ENCODE measurements at regions not wholly inside any gene's neighbourhood (a gene's known extent, or its start where the extent isn't known, plus 50 kb on each side); places are given as distances from the start of the nearest gene placed in this dataset.

- ChIA-PET POLR2A (no interaction called here), CTCF (no interaction called here)
- Histone ChIP-seq H3K4me3 (ENCODE audit: low read depth, low read length) (no peak overlapping the region), H3K9me3 (ENCODE audit: control insufficient read depth, insufficient read depth, low read length) (no peaks in the 10 kb centered on the region), H3K27me3 (ENCODE audit: control insufficient read depth, insufficient read depth, low read length) (peaks cover 29% of the 10 kb centered on the region), H3K27ac (ENCODE audit: low read depth, low read length) (no peak overlapping the region)
- TF ChIP-seq CTCF (IDR thresholded peaks at IDR 0.05; ENCODE audit: low read depth, low read length): no peak
- no peak for DNase-seq (ENCODE audit: low read depth, low spot score)
Observed at GRCh38 chr11:45024316-45024715, 73.6 kb upstream of the TP53I11 start.

GRCh38 chr11:45024846-45025588, 74.3 kb upstream of the TP53I11 start:
- POLR2A ChIA-PET: no interaction called here

GRCh38 chr11:45025716-45026492, 75.2 kb upstream of the TP53I11 start:
- Histone ChIP-seq H3K27me3 (ENCODE audit: control insufficient read depth, insufficient read depth, low read length) (peaks cover 28% of the 10 kb centered on the region), H3K9me3 (ENCODE audit: control insufficient read depth, insufficient read depth, low read length) (no peaks in the 10 kb centered on the region), H3K4me3 (ENCODE audit: low read depth, low read length) (no peak overlapping the region), H3K27ac (ENCODE audit: low read depth, low read length) (no peak overlapping the region)
- POLR2A ChIA-PET: no interaction called here
- no peak for DNase-seq (ENCODE audit: low read depth, low spot score)
- CTCF ChIA-PET: no interaction called here
- TF ChIP-seq CTCF (IDR thresholded peaks at IDR 0.05; ENCODE audit: low read depth, low read length): no peak

More at GRCh38 chr11:45024846-45025588, 74.3 kb upstream of the TP53I11 start:
- CTCF ChIA-PET: no interaction called here
- TF ChIP-seq CTCF (IDR thresholded peaks at IDR 0.05; ENCODE audit: low read depth, low read length): no peak
- no peak overlapping the region for H3K27ac ChIP-seq (ENCODE audit: low read depth, low read length)
- H3K4me3 ChIP-seq (ENCODE audit: low read depth, low read length): no peak overlapping the region
- H3K9me3 ChIP-seq (ENCODE audit: control insufficient read depth, insufficient read depth, low read length): no peaks in the 10 kb centered on the region
- no peak for DNase-seq (ENCODE audit: low read depth, low spot score)
- H3K27me3 ChIP-seq (ENCODE audit: control insufficient read depth, insufficient read depth, low read length): peaks cover 28% of the 10 kb centered on the region

GRCh38 chr11:45026835-45027234, 76.2 kb upstream of the TP53I11 start:
- Histone ChIP-seq H3K4me3 (ENCODE audit: low read depth, low read length) (no peak overlapping the region), H3K27me3 (ENCODE audit: control insufficient read depth, insufficient read depth, low read length) (peaks cover 22% of the 10 kb centered on the region), H3K9me3 (ENCODE audit: control insufficient read depth, insufficient read depth, low read length) (no peaks in the 10 kb centered on the region), H3K27ac (ENCODE audit: low read depth, low read length) (no peak overlapping the region)
- ChIA-PET POLR2A (no interaction called here), CTCF (interaction anchor here (0.6 kb wide), 1 partner anchor 84 kb away, joined by 3 read pairs; no protein-coding TSS in a partner anchor)
- TF ChIP-seq CTCF (IDR thresholded peaks at IDR 0.05; ENCODE audit: low read depth, low read length): no peak
- no peak for DNase-seq (ENCODE audit: low read depth, low spot score)

GRCh38 chr11:45027312-45027711, 76.6 kb upstream of the TP53I11 start:
- Histone ChIP-seq H3K9me3 (ENCODE audit: control insufficient read depth, insufficient read depth, low read length) (no peaks in the 10 kb centered on the region), H3K4me3 (ENCODE audit: low read depth, low read length) (no peak overlapping the region), H3K27me3 (ENCODE audit: control insufficient read depth, insufficient read depth, low read length) (peaks cover 24% of the 10 kb centered on the region), H3K27ac (ENCODE audit: low read depth, low read length) (no peak overlapping the region)
- TF ChIP-seq CTCF (IDR thresholded peaks at IDR 0.05; ENCODE audit: low read depth, low read length): no peak
- CTCF ChIA-PET: interaction anchor here (0.6 kb wide), 1 partner anchor 84 kb away, joined by 3 read pairs; no protein-coding TSS in a partner anchor
- POLR2A ChIA-PET: no interaction called here
- DNase-seq (ENCODE audit: low read depth, low spot score): no peak

Data from AG04450 (cell line).